ENCODE measurements at regions not wholly inside any gene's neighbourhood (a gene's known extent, or its start where the extent isn't known, plus 50 kb on each side); places are given as distances from the start of the nearest gene placed in this dataset.
A peak's percentile ranks its signal among the peaks of the same experiment; 100 is the strongest.

DNA sequence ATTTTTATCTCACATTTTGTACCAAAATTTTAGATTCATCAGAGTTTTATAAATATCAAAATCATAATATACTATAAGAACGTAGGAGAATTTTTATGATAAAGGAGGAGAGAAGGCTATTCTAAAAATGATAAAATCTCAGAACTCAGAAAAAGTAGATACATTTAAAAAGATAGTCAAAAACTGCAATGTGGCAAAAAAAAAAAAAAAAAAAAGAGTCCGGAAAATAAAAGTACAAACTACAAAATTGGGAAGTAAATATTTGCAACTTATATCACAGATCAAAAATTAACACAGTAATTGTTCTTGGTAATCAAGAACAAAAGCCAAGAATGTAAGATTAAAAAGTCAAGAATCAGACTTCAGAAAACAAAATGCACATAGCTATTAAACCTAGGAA lies 332.1 kb downstream of the MCTP2 start:
- Mint-ChIP-seq H3K4me1 (ENCODE audit: low read depth, unreplicated experiment) (no peaks in the 10 kb centered on the region), H3K27me3 (ENCODE audit: unreplicated experiment) (no peaks in the 10 kb centered on the region), H3K27ac (ENCODE audit: unreplicated experiment) (no peak overlapping the region), H3K9me3 (ENCODE audit: low read depth, unreplicated experiment) (peaks cover 30% of the 10 kb centered on the region), H3K4me3 (ENCODE audit: low read depth, unreplicated experiment) (no peak overlapping the region), H3K36me3 (ENCODE audit: insufficient read depth, unreplicated experiment) (no peaks in the 10 kb centered on the region)
- BruUV-seq (replicated peaks) = no TSS peak
- CTCF ChIA-PET = no interaction called here
- DNase-seq = no peak
- intact Hi-C loops (cut with micrococcal nuclease; ENCODE audit: unreplicated experiment) = no loop called here
- TF ChIP-seq, protein P1, sequence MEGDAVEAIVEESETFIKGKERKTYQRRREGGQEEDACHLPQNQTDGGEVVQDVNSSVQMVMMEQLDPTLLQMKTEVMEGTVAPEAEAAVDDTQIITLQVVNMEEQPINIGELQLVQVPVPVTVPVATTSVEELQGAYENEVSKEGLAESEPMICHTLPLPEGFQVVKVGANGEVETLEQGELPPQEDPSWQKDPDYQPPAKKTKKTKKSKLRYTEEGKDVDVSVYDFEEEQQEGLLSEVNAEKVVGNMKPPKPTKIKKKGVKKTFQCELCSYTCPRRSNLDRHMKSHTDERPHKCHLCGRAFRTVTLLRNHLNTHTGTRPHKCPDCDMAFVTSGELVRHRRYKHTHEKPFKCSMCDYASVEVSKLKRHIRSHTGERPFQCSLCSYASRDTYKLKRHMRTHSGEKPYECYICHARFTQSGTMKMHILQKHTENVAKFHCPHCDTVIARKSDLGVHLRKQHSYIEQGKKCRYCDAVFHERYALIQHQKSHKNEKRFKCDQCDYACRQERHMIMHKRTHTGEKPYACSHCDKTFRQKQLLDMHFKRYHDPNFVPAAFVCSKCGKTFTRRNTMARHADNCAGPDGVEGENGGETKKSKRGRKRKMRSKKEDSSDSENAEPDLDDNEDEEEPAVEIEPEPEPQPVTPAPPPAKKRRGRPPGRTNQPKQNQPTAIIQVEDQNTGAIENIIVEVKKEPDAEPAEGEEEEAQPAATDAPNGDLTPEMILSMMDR (IDR thresholded peaks at IDR 0.05; ENCODE audit: unreplicated experiment) = no peak

DNA sequence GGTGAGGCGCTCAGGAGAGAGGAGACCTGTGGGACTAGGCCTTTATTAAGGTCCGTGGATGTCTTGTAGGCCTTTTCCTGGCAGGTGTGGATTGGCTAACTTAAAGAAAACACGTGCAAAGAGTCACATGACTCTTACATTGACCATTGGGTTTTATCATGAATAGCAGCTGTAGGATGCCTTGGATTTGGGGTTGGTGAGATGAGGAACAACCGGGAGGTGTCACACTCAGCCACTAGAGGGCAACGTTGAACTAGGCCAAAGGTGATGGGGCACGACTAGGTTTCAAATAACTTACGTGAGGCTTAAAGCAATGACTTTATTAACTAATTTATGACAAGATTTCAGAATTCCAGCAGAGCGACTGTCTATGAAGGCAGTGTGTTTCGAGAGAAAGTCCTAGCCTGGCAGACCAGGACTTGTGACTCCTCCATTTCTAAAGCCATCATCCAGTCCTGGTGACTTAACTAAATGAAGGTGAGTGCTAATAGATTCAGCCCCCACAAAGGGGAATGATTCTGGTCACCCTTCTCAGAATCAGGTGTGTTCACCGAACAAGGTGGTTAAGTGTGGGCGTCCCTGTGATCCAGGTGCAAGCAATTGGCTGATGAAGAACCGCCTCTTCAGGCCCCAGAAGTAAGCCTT lies 345.6 kb downstream of the MCTP2 start:
- TF ChIP-seq, protein P1 (IDR thresholded peaks at IDR 0.05; ENCODE audit: unreplicated experiment) = no peak
- CTCF ChIA-PET = interaction anchor here (0.8 kb wide), 1 partner anchor 164 kb away, joined by 4 read pairs; no protein-coding TSS in a partner anchor
- Mint-ChIP-seq H3K9me3 (ENCODE audit: low read depth, unreplicated experiment) (peaks cover 16% of the 10 kb centered on the region), H3K27ac (ENCODE audit: unreplicated experiment) (no peak overlapping the region), H3K27me3 (ENCODE audit: unreplicated experiment) (no peaks in the 10 kb centered on the region), H3K4me1 (ENCODE audit: low read depth, unreplicated experiment) (no peaks in the 10 kb centered on the region), H3K36me3 (ENCODE audit: insufficient read depth, unreplicated experiment) (no peaks in the 10 kb centered on the region), H3K4me3 (ENCODE audit: low read depth, unreplicated experiment) (no peak overlapping the region)
- BruUV-seq (replicated peaks) = no TSS peak
- DNase-seq = peak; percentile 11
- intact Hi-C loops (cut with micrococcal nuclease; ENCODE audit: unreplicated experiment) = no loop called here

DNA sequence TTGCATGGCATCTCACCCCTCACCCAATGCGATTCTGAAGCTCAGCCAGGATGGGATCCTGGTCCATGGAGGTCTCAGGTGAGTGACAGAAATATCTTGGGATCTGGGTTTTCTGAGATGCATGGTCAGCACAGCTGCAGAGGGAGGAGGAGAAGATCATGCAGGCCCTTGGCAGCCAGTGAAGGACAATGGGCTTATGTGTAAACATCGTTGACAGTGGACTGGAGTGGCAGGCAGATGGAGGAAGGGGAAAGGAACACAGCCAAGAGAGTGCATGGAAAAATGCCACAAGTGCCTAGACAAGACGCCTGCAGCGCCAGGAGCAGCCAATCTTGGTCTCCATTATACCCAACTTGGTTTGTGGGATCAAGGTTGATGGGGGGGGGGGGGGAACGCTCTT lies 347.9 kb downstream of the MCTP2 start:
- H3K4me1 Mint-ChIP-seq (ENCODE audit: low read depth, unreplicated experiment) = no peaks in the 10 kb centered on the region
- DNase-seq = no peak
- H3K9me3 Mint-ChIP-seq (ENCODE audit: low read depth, unreplicated experiment) = peaks cover 13% of the 10 kb centered on the region
- intact Hi-C loops (cut with micrococcal nuclease; ENCODE audit: unreplicated experiment) = no loop called here
- no peak overlapping the region for H3K27ac Mint-ChIP-seq (ENCODE audit: unreplicated experiment)
- no peaks in the 10 kb centered on the region for H3K36me3 Mint-ChIP-seq (ENCODE audit: insufficient read depth, unreplicated experiment)
- no TSS peak for BruUV-seq (replicated peaks)
- TF ChIP-seq, protein P1 (IDR thresholded peaks at IDR 0.05; ENCODE audit: unreplicated experiment) = no peak
- H3K27me3 Mint-ChIP-seq (ENCODE audit: unreplicated experiment) = no peaks in the 10 kb centered on the region
- CTCF ChIA-PET = no interaction called here
- H3K4me3 Mint-ChIP-seq (ENCODE audit: low read depth, unreplicated experiment) = no peak overlapping the region

DNA sequence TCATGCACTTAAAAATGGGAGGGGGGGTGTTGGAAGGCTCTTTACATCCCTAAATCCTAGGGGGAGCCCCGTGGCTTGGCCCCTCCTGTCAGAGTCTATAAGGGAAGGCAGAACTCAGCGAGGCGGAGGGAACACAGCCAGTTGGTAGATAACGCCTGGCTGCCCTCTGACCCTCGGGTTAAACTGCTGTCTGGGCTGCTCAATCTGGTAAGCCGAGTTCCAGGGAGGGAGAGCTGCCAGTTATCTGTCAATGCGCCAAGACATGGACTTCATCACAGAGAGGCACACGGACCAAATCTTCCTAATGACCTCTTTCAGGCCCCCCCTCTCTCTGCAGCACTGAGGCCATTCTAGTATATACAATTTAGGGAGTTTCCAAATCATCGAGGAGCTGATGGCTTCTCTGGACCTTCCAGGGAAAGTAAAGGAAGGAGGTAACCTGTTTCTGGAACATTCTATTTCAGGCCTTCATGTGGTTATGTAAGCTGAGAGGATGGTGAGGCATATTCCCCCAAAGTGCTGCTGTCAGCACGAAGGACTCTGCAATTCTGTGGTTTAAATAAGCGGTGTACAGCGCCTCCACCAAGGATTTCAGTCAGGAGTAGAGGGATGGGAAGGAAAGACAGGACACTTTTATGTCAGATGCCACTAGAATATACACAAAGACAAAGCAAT lies 349.0 kb downstream of the MCTP2 start:
- no peak overlapping the region for H3K27ac Mint-ChIP-seq (ENCODE audit: unreplicated experiment)
- TF ChIP-seq, protein P1 (IDR thresholded peaks at IDR 0.05; ENCODE audit: unreplicated experiment) = no peak
- no peaks in the 10 kb centered on the region for H3K4me1 Mint-ChIP-seq (ENCODE audit: low read depth, unreplicated experiment)
- no peaks in the 10 kb centered on the region for H3K36me3 Mint-ChIP-seq (ENCODE audit: insufficient read depth, unreplicated experiment)
- DNase-seq = no peak
- no peak overlapping the region for H3K4me3 Mint-ChIP-seq (ENCODE audit: low read depth, unreplicated experiment)
- H3K9me3 Mint-ChIP-seq (ENCODE audit: low read depth, unreplicated experiment) = peaks cover 12% of the 10 kb centered on the region
- intact Hi-C loops (cut with micrococcal nuclease; ENCODE audit: unreplicated experiment) = no loop called here
- H3K27me3 Mint-ChIP-seq (ENCODE audit: unreplicated experiment) = no peaks in the 10 kb centered on the region
- CTCF ChIA-PET = interaction anchor here (0.9 kb wide), 1 partner anchor 19 kb away, joined by 3 read pairs; no protein-coding TSS in a partner anchor
- no TSS peak for BruUV-seq (replicated peaks)

All from Calu3 (cell line).